Fibroblast of the aortic adventitia (primary cell): ENCODE measurements at regions not wholly inside any gene's neighbourhood (a gene's known extent, or its start where the extent isn't known, plus 50 kb on each side); places are given as distances from the start of the nearest gene placed in this dataset.

Source experiments
- DNase-seq: peaks from one replicate; pipeline ENCODE4 v3.0.0-alpha.2; 2010; ENCODE audit warnings: low read depth
- H3K4me3 ChIP-seq: 2 replicates; pipeline ENCODE4 v1.5.1; 2011; ENCODE audit warnings: low read depth, mild to moderate bottlenecking, control low read depth, low read length, moderate library complexity
- CTCF ChIP-seq: IDR thresholded peaks from 2 replicates; pipeline ENCODE4 v1.5.1; 2011; ENCODE audit warnings: mild to moderate bottlenecking, low read length, control low read depth, inconsistent platforms; ENCODE audit not compliant: insufficient read depth

GRCh38 chr6:6971369-6971768, 136.4 kb upstream of the RREB1 start:
- H3K4me3 ChIP-seq, result no peak overlapping the region
- DNase-seq, result no peak
- TF ChIP-seq CTCF, result no peak

GRCh38 chr6:6972456-6972855, 135.3 kb upstream of the RREB1 start:
- no peak overlapping the region for H3K4me3 ChIP-seq
- peak; percentile 86 for DNase-seq

DNA sequence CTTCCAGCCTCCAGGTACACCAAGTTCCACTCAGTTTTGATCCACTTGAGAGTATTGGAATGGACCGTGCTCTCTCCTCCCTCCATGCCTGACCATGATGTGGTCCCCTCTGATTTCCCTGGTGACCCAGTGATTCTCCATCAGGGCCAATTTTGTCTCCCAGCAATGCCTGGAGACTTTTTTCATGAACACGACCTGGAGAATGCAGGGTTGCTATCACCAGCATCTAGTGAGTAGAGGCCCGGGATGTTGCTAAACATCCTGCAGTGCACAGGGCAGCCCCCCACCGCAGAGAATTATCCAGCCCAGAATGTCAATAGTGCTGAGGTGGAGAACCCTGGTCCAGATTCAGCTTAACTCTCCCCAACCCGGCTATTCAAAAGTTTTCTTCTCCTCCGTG, 134.0 kb upstream of the RREB1 start:
- no peak overlapping the region for H3K4me3 ChIP-seq
- no peak for TF ChIP-seq CTCF
- no peak for DNase-seq

More at GRCh38 chr6:6972456-6972855, 135.3 kb upstream of the RREB1 start:
- TF ChIP-seq CTCF, result no peak

DNA sequence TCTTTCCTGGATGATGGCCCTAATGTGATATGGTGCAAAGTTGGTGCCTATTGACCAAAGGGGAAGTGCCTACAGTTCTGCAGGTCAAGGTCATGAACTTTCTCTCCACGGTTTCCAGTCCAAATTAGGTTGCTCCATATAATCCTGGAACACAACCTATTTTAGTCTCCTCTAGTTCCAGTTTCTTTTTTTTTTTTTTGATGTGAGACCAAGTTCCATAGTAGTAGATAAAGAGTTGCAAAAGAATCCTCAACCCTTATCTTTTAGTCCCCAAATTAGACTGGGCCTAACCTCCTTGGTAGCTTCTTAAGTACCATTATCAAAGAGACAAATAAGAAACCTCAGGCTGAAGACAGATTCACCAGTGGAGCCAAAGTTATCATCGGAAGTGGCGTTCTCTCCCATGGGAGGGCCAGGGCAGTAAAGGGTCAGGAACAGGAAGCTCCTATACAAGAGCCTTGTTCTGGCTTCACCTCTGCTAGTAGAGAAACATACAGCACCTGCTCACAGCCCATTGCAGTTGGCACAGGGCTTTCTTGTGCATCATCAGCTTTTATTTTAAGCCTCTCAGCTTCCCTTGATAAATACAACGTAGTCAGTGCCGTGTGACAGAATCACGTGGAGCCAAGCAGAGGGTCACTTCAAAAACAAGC, 132.2 kb upstream of the RREB1 start:
- DNase-seq, result no peak
- H3K4me3 ChIP-seq, result no peak overlapping the region
- no peak for TF ChIP-seq CTCF

- no peak for DNase-seq
- no peak for TF ChIP-seq CTCF
- no peak overlapping the region for H3K4me3 ChIP-seq
Observed at GRCh38 chr6:6976193-6976592, 131.6 kb upstream of the RREB1 start.

- DNase-seq, result no peak
- no peak overlapping the region for H3K4me3 ChIP-seq
- no peak for TF ChIP-seq CTCF
Observed at GRCh38 chr6:6978731-6979130, 129.0 kb upstream of the RREB1 start.

GRCh38 chr6:6980999-6981597, 126.7 kb upstream of the RREB1 start:
- no peak overlapping the region for H3K4me3 ChIP-seq
- no peak for TF ChIP-seq CTCF
- DNase-seq, result no peak
